ENCODE measurements at regions not wholly inside any gene's neighbourhood (a gene's known extent, or its start where the extent isn't known, plus 50 kb on each side); places are given as distances from the start of the nearest gene placed in this dataset.

DNA sequence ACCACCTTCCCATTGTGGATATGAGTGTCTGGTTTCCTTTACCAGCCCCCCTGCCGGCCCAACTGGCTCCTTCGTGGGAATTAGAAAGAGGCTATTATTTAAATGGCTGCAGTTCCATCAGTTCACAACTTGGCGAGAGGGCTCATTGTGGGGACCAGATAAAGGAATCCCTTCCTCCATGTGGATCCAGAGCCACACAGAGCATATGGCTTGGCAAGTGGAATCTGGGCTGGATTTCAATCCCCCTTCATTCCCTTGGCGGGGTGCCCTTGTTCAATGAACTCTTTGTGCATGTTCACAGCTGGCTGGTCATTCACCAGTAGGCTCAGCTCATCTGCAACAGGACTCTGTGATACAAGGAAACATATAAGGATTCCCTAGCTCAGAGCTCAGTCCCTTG, 140.6 kb downstream of the OPN5 start:
- Mint-ChIP-seq H3K4me3 (ENCODE audit: unreplicated experiment) (no peak overlapping the region), H3K27ac (ENCODE audit: unreplicated experiment) (no peak overlapping the region), H3K27me3 (ENCODE audit: unreplicated experiment) (no peaks in the 10 kb centered on the region), H3K4me1 (ENCODE audit: unreplicated experiment) (peaks cover 5% of the 10 kb centered on the region), H3K9me3 (ENCODE audit: unreplicated experiment) (peaks cover 7% of the 10 kb centered on the region), H3K36me3 (ENCODE audit: unreplicated experiment) (no peaks in the 10 kb centered on the region)
- no peak for DNase-seq (ENCODE audit: extremely low spot score, unreplicated experiment)
- TF ChIP-seq, protein P1, sequence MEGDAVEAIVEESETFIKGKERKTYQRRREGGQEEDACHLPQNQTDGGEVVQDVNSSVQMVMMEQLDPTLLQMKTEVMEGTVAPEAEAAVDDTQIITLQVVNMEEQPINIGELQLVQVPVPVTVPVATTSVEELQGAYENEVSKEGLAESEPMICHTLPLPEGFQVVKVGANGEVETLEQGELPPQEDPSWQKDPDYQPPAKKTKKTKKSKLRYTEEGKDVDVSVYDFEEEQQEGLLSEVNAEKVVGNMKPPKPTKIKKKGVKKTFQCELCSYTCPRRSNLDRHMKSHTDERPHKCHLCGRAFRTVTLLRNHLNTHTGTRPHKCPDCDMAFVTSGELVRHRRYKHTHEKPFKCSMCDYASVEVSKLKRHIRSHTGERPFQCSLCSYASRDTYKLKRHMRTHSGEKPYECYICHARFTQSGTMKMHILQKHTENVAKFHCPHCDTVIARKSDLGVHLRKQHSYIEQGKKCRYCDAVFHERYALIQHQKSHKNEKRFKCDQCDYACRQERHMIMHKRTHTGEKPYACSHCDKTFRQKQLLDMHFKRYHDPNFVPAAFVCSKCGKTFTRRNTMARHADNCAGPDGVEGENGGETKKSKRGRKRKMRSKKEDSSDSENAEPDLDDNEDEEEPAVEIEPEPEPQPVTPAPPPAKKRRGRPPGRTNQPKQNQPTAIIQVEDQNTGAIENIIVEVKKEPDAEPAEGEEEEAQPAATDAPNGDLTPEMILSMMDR (IDR thresholded peaks at IDR 0.05): no peak

GRCh38 chr6:47919875-47920274, 138.0 kb downstream of the OPN5 start:
- Mint-ChIP-seq H3K36me3 (ENCODE audit: unreplicated experiment) (no peaks in the 10 kb centered on the region), H3K9me3 (ENCODE audit: unreplicated experiment) (peaks cover 7% of the 10 kb centered on the region), H3K4me3 (ENCODE audit: unreplicated experiment) (no peak overlapping the region), H3K27ac (ENCODE audit: unreplicated experiment) (no peak overlapping the region), H3K4me1 (ENCODE audit: unreplicated experiment) (peaks cover 5% of the 10 kb centered on the region), H3K27me3 (ENCODE audit: unreplicated experiment) (no peaks in the 10 kb centered on the region)
- TF ChIP-seq, protein P1 (IDR thresholded peaks at IDR 0.05): no peak
- DNase-seq (ENCODE audit: extremely low spot score, unreplicated experiment): no peak

DNA sequence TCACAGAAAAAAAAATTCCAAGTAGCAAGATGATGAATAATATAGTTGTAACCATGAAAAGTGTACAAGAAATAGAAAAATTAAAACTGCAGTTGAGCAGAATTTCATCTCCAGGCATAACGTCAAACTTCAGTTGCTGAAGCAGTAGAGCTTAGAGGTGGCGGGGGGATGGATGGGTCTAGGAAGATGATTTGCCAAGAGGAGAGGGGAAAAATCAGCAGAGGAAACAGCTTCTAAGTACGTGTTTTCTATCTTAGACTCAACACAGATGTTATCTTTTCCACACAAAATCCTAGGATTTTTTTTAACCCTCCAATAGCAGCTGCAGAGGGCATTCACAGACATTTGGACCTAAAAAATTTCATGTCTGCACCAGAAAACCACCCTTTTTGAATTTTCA, 136.0 kb downstream of the OPN5 start:
- no peak overlapping the region for H3K27ac Mint-ChIP-seq (ENCODE audit: unreplicated experiment)
- H3K36me3 Mint-ChIP-seq (ENCODE audit: unreplicated experiment): no peaks in the 10 kb centered on the region
- peaks cover 7% of the 10 kb centered on the region for H3K9me3 Mint-ChIP-seq (ENCODE audit: unreplicated experiment)
- TF ChIP-seq, protein P1 (IDR thresholded peaks at IDR 0.05): no peak
- no peaks in the 10 kb centered on the region for H3K27me3 Mint-ChIP-seq (ENCODE audit: unreplicated experiment)
- DNase-seq (ENCODE audit: extremely low spot score, unreplicated experiment): no peak
- H3K4me1 Mint-ChIP-seq (ENCODE audit: unreplicated experiment): peaks cover 5% of the 10 kb centered on the region
- H3K4me3 Mint-ChIP-seq (ENCODE audit: unreplicated experiment): no peak overlapping the region

GRCh38 chr6:47917202-47917601, 135.4 kb downstream of the OPN5 start:
- no peaks in the 10 kb centered on the region for H3K36me3 Mint-ChIP-seq (ENCODE audit: unreplicated experiment)
- H3K4me1 Mint-ChIP-seq (ENCODE audit: unreplicated experiment): peaks cover 5% of the 10 kb centered on the region
- no peaks in the 10 kb centered on the region for H3K27me3 Mint-ChIP-seq (ENCODE audit: unreplicated experiment)
- H3K4me3 Mint-ChIP-seq (ENCODE audit: unreplicated experiment): no peak overlapping the region
- DNase-seq (ENCODE audit: extremely low spot score, unreplicated experiment): no peak
- TF ChIP-seq, protein P1 (IDR thresholded peaks at IDR 0.05): no peak
- H3K9me3 Mint-ChIP-seq (ENCODE audit: unreplicated experiment): peaks cover 7% of the 10 kb centered on the region
- H3K27ac Mint-ChIP-seq (ENCODE audit: unreplicated experiment): no peak overlapping the region

DNA sequence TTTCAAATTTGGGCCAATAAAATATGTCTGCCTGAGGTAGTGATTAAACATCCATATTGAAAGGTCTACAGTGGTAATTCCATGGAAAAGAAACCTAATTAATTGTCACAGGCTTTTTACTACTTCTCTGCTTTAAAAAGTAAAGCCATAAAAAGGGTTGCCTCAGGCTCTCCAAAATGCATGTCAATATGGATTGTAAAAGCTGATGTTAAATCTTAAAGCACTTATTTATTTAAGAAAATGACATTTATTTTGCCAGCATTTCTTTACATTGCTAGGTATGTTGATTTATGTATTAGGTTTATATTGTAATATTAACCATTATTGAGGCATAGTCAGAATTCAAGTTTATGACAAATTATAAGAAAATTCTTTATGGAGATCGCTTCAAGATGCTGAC, 133.2 kb downstream of the OPN5 start:
- no peak for DNase-seq (ENCODE audit: extremely low spot score, unreplicated experiment)
- H3K36me3 Mint-ChIP-seq (ENCODE audit: unreplicated experiment): no peaks in the 10 kb centered on the region
- peaks cover 4% of the 10 kb centered on the region for H3K27me3 Mint-ChIP-seq (ENCODE audit: unreplicated experiment)
- H3K4me3 Mint-ChIP-seq (ENCODE audit: unreplicated experiment): no peak overlapping the region
- H3K9me3 Mint-ChIP-seq (ENCODE audit: unreplicated experiment): peaks cover 3% of the 10 kb centered on the region
- TF ChIP-seq, protein P1 (IDR thresholded peaks at IDR 0.05): no peak
- no peak overlapping the region for H3K27ac Mint-ChIP-seq (ENCODE audit: unreplicated experiment)
- H3K4me1 Mint-ChIP-seq (ENCODE audit: unreplicated experiment): peaks cover 5% of the 10 kb centered on the region
